ENCODE measurements at regions not wholly inside any gene's neighbourhood (a gene's known extent, or its start where the extent isn't known, plus 50 kb on each side); places are given as distances from the start of the nearest gene placed in this dataset.

- intact Hi-C loops (cut with DNase I) = no loop called here
- ATAC-seq (no peak), DNase-seq (no peak)
Observed at GRCh38 chr5:158301186-158301585, 442.2 kb upstream of the CLINT1 start.

- intact Hi-C loops (cut with DNase I) = no loop called here
- ATAC-seq = peak in 1 of 2 donors; percentile 53
- no peak for DNase-seq
Observed at GRCh38 chr5:158300256-158300655, 441.3 kb upstream of the CLINT1 start.

- intact Hi-C loops (cut with DNase I) = no loop called here
- ATAC-seq (no peak), DNase-seq (no peak)
Observed at GRCh38 chr5:158297002-158297527, 438.1 kb upstream of the CLINT1 start.

GRCh38 chr5:158294701-158295100, 435.8 kb upstream of the CLINT1 start:
- intact Hi-C loops (cut with DNase I) = no loop called here
- ATAC-seq = no peak
- DNase-seq = no peak

- DNase-seq (no peak), ATAC-seq (no peak)
- intact Hi-C loops (cut with DNase I) = no loop called here
Observed at GRCh38 chr5:158292981-158293380, 434.0 kb upstream of the CLINT1 start.

- intact Hi-C loops (cut with DNase I) = no loop called here
- DNase-seq = no peak
- no peak for ATAC-seq
Observed at GRCh38 chr5:158289967-158290366, 431.0 kb upstream of the CLINT1 start.

- intact Hi-C loops (cut with DNase I) = loop anchor here in 1 of 2 donors (1.0 kb wide), 1 partner anchor 22 kb away; no protein-coding TSS in a partner anchor
- ATAC-seq (no peak), DNase-seq (no peak)
Observed at GRCh38 chr5:158288272-158288657, 429.3 kb upstream of the CLINT1 start.

GRCh38 chr5:158287643-158288271, 428.8 kb upstream of the CLINT1 start:
- DNase-seq (no peak), ATAC-seq (peak in 1 of 2 donors; percentile 90)
- intact Hi-C loops (cut with DNase I) = loop anchor here in 1 of 2 donors (1.0 kb wide), 1 partner anchor 21 kb away; no protein-coding TSS in a partner anchor

GRCh38 chr5:158286827-158287226, 427.9 kb upstream of the CLINT1 start:
- DNase-seq (no peak), ATAC-seq (no peak)
- intact Hi-C loops (cut with DNase I) = no loop called here

GRCh38 chr5:158285698-158286097, 426.8 kb upstream of the CLINT1 start:
- DNase-seq = no peak
- ATAC-seq = no peak
- intact Hi-C loops (cut with DNase I) = no loop called here

GRCh38 chr5:158284242-158284641, 425.3 kb upstream of the CLINT1 start:
- no peak for ATAC-seq
- DNase-seq = no peak
- intact Hi-C loops (cut with DNase I) = no loop called here

- intact Hi-C loops (cut with DNase I) = no loop called here
- no peak for DNase-seq
- ATAC-seq = no peak
Observed at GRCh38 chr5:158283397-158283796, 424.5 kb upstream of the CLINT1 start.

- intact Hi-C loops (cut with DNase I) = no loop called here
- no peak for DNase-seq
- ATAC-seq = no peak
Observed at GRCh38 chr5:158278216-158278925, 419.4 kb upstream of the CLINT1 start.

GRCh38 chr5:158277276-158277675, 418.3 kb upstream of the CLINT1 start:
- no peak for DNase-seq
- ATAC-seq = no peak
- intact Hi-C loops (cut with DNase I) = no loop called here

GRCh38 chr5:158276692-158277091, 417.7 kb upstream of the CLINT1 start:
- intact Hi-C loops (cut with DNase I) = no loop called here
- no peak for ATAC-seq
- no peak for DNase-seq

GRCh38 chr5:158275511-158275910, 416.6 kb upstream of the CLINT1 start:
- ATAC-seq = no peak
- intact Hi-C loops (cut with DNase I) = no loop called here
- no peak for DNase-seq

- DNase-seq (no peak), ATAC-seq (no peak)
- intact Hi-C loops (cut with DNase I) = no loop called here
Observed at GRCh38 chr5:158273035-158273434, 414.1 kb upstream of the CLINT1 start.

- DNase-seq (no peak), ATAC-seq (no peak)
- intact Hi-C loops (cut with DNase I) = no loop called here
Observed at GRCh38 chr5:158272409-158272808, 413.5 kb upstream of the CLINT1 start.

GRCh38 chr5:158270996-158271554, 412.1 kb upstream of the CLINT1 start:
- intact Hi-C loops (cut with DNase I) = no loop called here
- DNase-seq = no peak

GRCh38 chr5:158268286-158268685, 409.3 kb upstream of the CLINT1 start:
- no peak for ATAC-seq
- no peak for DNase-seq
- intact Hi-C loops (cut with DNase I) = no loop called here

More at GRCh38 chr5:158270996-158271554, 412.1 kb upstream of the CLINT1 start:
- ATAC-seq = no peak

Measured in left cardiac atrium (tissue), 4 donors.